OCI-LY3 (cell line): ENCODE measurements at regions not wholly inside any gene's neighbourhood (a gene's known extent, or its start where the extent isn't known, plus 50 kb on each side); places are given as distances from the start of the nearest gene placed in this dataset.

Experiments used
- H2AFZ ChIP-seq: fragments of 200-600, 300-600 bp; shearing (Covaris generic); 2 replicates; pipeline ENCODE4 v1.6.0; 2014; ENCODE audit warnings: antibody characterized with exemption, low read depth, low read length
- H3K27ac ChIP-seq: fragments of 200-600, 300-600 bp; sonication (generic); 2 replicates; pipeline ENCODE4 v1.5.1; 2014; ENCODE audit warnings: mild to moderate bottlenecking, low read length, moderate library complexity, mixed read lengths
- H3K27me3 ChIP-seq: fragments of 200-600, 300-600 bp; sonication (generic); 2 replicates; pipeline ENCODE4 v1.6.1; 2014; ENCODE audit warnings: low read depth, low read length, mixed read lengths
- H3K36me3 ChIP-seq: fragments of 200-600, 300-600 bp; sonication (generic); replicated peaks from 2 replicates; pipeline ENCODE3; 2014; ENCODE audit warnings: low read depth, low read length, mixed read lengths
- H3K4me1 ChIP-seq: fragments of 300-600, 200-600 bp; sonication (generic); 2 replicates; pipeline ENCODE4 v1.6.1; 2014; ENCODE audit warnings: low read length, mixed read lengths
- H3K4me2 ChIP-seq: fragments of 200-600, 300-600 bp; sonication (generic); 2 replicates; pipeline ENCODE4 v1.6.1; 2014; ENCODE audit warnings: low read length, mixed read lengths
- H3K4me3 ChIP-seq: fragments of 300-600, 200-600 bp; sonication (generic); 2 replicates; pipeline ENCODE4 v1.5.1; 2014; ENCODE audit warnings: antibody characterized with exemption, mild to moderate bottlenecking, low read length, moderate library complexity
- H3K79me2 ChIP-seq: fragments of 300-600, 200-600 bp; shearing (Covaris generic); 2 replicates; pipeline ENCODE4 v1.6.1; 2014; ENCODE audit warnings: mild to moderate bottlenecking, low read length, mixed read lengths
- H3K9ac ChIP-seq: fragments of 300-600, 200-600 bp; shearing (Covaris generic); 2 replicates; pipeline ENCODE4 v1.6.0; 2014; ENCODE audit warnings: mild to moderate bottlenecking, low read length, moderate library complexity
- H3K9me3 ChIP-seq: fragments of 200-600, 300-600 bp; shearing (Covaris generic); 2 replicates; pipeline ENCODE4 v1.6.1; 2014; ENCODE audit warnings: low read length, mixed read lengths; ENCODE audit not compliant: insufficient read depth
- H4K20me1 ChIP-seq: fragments of 200-600, 300-600 bp; sonication (generic); 2 replicates; pipeline ENCODE4 v1.6.1; 2016; ENCODE audit warnings: low read length, mixed read lengths; ENCODE audit not compliant: insufficient read depth
- EZH2phosphoT487 ChIP-seq: fragments of 200-600 bp; shearing (Covaris generic); IDR thresholded peaks from 2 replicates; pipeline ENCODE4 v1.6.1; 2018; ENCODE audit warnings: antibody characterized with exemption, mixed run types, low read depth
- TF ChIP-seq, protein P1 (sequence below): fragments of 200-600, 300-600 bp; sonication (generic); IDR thresholded peaks from 2 replicates; pipeline ENCODE4 v1.5.1; 2014; ENCODE audit warnings: antibody characterized with exemption, low read length, low read depth

DNA sequence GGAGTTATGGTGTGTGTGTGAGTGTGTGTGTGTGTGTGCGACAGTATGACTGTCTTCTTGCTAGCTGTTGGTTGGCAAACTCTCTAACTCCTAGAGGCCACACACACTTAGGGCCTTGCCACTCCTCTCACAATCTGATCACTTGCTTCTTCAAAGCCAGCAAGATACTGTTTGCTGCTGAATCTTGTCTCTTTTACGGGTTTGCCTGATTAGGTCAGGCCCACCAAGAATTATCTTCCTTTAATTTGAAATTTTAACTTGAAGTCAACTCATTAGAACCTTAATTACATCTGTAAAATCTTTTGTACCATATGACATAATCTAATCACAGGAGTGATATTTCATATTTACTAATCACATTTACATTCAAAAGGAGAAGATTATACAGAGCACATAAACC, 359.2 kb upstream of the SGCG start:
- no peak for TF ChIP-seq EZH2phosphoT487
- TF ChIP-seq, protein P1, sequence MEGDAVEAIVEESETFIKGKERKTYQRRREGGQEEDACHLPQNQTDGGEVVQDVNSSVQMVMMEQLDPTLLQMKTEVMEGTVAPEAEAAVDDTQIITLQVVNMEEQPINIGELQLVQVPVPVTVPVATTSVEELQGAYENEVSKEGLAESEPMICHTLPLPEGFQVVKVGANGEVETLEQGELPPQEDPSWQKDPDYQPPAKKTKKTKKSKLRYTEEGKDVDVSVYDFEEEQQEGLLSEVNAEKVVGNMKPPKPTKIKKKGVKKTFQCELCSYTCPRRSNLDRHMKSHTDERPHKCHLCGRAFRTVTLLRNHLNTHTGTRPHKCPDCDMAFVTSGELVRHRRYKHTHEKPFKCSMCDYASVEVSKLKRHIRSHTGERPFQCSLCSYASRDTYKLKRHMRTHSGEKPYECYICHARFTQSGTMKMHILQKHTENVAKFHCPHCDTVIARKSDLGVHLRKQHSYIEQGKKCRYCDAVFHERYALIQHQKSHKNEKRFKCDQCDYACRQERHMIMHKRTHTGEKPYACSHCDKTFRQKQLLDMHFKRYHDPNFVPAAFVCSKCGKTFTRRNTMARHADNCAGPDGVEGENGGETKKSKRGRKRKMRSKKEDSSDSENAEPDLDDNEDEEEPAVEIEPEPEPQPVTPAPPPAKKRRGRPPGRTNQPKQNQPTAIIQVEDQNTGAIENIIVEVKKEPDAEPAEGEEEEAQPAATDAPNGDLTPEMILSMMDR = no peak
- no peaks in the 10 kb centered on the region for H3K4me1 ChIP-seq
- no peaks in the 10 kb centered on the region for H3K27me3 ChIP-seq
- H3K27ac ChIP-seq = no peak overlapping the region
- H3K9me3 ChIP-seq = no peaks in the 10 kb centered on the region
- no peak overlapping the region for H3K9ac ChIP-seq
- H3K4me2 ChIP-seq = no peak overlapping the region
- no peaks in the 10 kb centered on the region for H4K20me1 ChIP-seq
- H3K4me3 ChIP-seq = no peak overlapping the region
- no peaks in the 10 kb centered on the region for H3K36me3 ChIP-seq
- H2AFZ ChIP-seq = no peak overlapping the region
- H3K79me2 ChIP-seq = no peaks in the 10 kb centered on the region

- H3K36me3 ChIP-seq = no peaks in the 10 kb centered on the region
- H3K79me2 ChIP-seq = no peaks in the 10 kb centered on the region
- TF ChIP-seq EZH2phosphoT487 = no peak
- TF ChIP-seq, protein P1 = no peak
- H2AFZ ChIP-seq = no peak overlapping the region
- H3K4me1 ChIP-seq = no peaks in the 10 kb centered on the region
- no peak overlapping the region for H3K9ac ChIP-seq
- H4K20me1 ChIP-seq = no peaks in the 10 kb centered on the region
- H3K27me3 ChIP-seq = no peaks in the 10 kb centered on the region
- H3K27ac ChIP-seq = no peak overlapping the region
- no peaks in the 10 kb centered on the region for H3K9me3 ChIP-seq
- no peak overlapping the region for H3K4me2 ChIP-seq
- H3K4me3 ChIP-seq = no peak overlapping the region
Measured at GRCh38 chr13:22825186-22825585, 355.6 kb upstream of the SGCG start.

GRCh38 chr13:22828081-22828480, 352.7 kb upstream of the SGCG start:
- TF ChIP-seq EZH2phosphoT487 = no peak
- TF ChIP-seq, protein P1 = no peak
- Histone ChIP-seq H3K4me2 (no peak overlapping the region), H3K27me3 (no peaks in the 10 kb centered on the region)

DNA sequence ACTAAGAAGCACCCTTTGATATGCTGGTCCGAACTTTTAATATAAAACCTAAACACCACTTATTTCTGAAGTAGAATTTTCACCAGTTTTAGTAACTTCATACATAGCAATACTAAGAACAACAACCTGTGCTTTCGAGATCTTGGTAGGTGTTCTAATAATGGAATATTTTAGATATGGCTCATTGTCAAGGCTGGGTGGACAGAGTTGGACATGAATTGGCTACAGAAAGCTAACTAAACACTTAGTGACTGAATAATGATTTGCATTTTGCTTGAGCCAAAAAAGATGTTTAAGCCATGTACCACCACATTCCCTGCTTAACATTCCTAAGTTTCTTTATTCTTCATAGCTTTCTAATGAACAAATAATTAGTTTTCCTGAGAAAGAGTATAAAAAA, 344.3 kb upstream of the SGCG start:
- Histone ChIP-seq H3K79me2 (no peaks in the 10 kb centered on the region), H3K9ac (no peak overlapping the region), H3K4me1 (no peaks in the 10 kb centered on the region; the same call in 1 of the 2 replicates), H2AFZ (no peak overlapping the region), H3K4me2 (no peak overlapping the region), H3K4me3 (no peak overlapping the region), H4K20me1 (no peaks in the 10 kb centered on the region), H3K27me3 (no peaks in the 10 kb centered on the region), H3K27ac (no peak overlapping the region), H3K9me3 (no peaks in the 10 kb centered on the region), H3K36me3 (no peaks in the 10 kb centered on the region)
- TF ChIP-seq, protein P1 = no peak

More at GRCh38 chr13:22828081-22828480, 352.7 kb upstream of the SGCG start:
- no peak overlapping the region for H3K9ac ChIP-seq
- no peaks in the 10 kb centered on the region for H4K20me1 ChIP-seq
- no peak overlapping the region for H3K4me3 ChIP-seq
- H3K79me2 ChIP-seq = no peaks in the 10 kb centered on the region
- H2AFZ ChIP-seq = no peak overlapping the region
- H3K4me1 ChIP-seq = no peaks in the 10 kb centered on the region
- H3K9me3 ChIP-seq = no peaks in the 10 kb centered on the region
- H3K36me3 ChIP-seq = no peaks in the 10 kb centered on the region
- no peak overlapping the region for H3K27ac ChIP-seq
